SK-N-SH (cell line): ENCODE measurements at regions not wholly inside any gene's neighbourhood (a gene's known extent, or its start where the extent isn't known, plus 50 kb on each side); places are given as distances from the start of the nearest gene placed in this dataset.

Experiments used
- CTCF ChIA-PET: fragments of 300-600, 350-600 bp; formaldehyde crosslinking; extraction: SDS; loops from one replicate; lab custom pipeline; 2021; lab: Yijun Ruan, JAX
- POLR2A ChIA-PET: fragments of 350-600 bp; sonication (Branson Sonifier 250); formaldehyde crosslinking; extraction: SDS; loops from one replicate; lab custom pipeline; 2020; ENCODE audit warnings: antibody characterized with exemption, inconsistent platforms; lab: Yijun Ruan, JAX
- DNase-seq: peaks from one replicate; pipeline ENCODE4 v3.0.0; 2012
- H2AFZ ChIP-seq: fragments of 200-600 bp; sonication (generic); 2 replicates; pipeline ENCODE4 v1.8.1; 2016; ENCODE audit warnings: antibody characterized with exemption, mild to moderate bottlenecking, low read depth
- H3F3A ChIP-seq: fragments of 200-600 bp; sonication (generic); replicated peaks from 2 replicates; pipeline ENCODE3; 2016; ENCODE audit warnings: antibody characterized with exemption, mild to moderate bottlenecking; ENCODE audit not compliant: insufficient read depth
- H3K27ac ChIP-seq, 2 experiments: fragments of 200-500 bp in 1 of 2; fragments of 200-600 bp in 1 of 2; sonication (Bioruptor generic) in 1 of 2; sonication (generic), shearing (Covaris generic) in 1 of 2; 2 replicates each; pipeline versions ENCODE4 v1.5.1 to v1.6.1; 2014 to 2016; ENCODE audit warnings: low read depth in 2 of 2, inconsistent platforms in 1 of 2, low read length in 1 of 2, mild to moderate bottlenecking in 1 of 2, mixed read lengths in 1 of 2
- H3K27me3 ChIP-seq: fragments of 200-600 bp; sonication (generic), shearing (Covaris generic); 2 replicates; pipeline ENCODE4 v1.6.1; 2016; ENCODE audit warnings: mixed run types; ENCODE audit not compliant: insufficient read depth
- H3K36me3 ChIP-seq, 2 experiments: fragments of 200-500 bp in 1 of 2; fragments of 200-600 bp in 1 of 2; sonication (Bioruptor generic) in 1 of 2; sonication (generic) in 1 of 2; replicated peaks in 1 of 2; 2 replicates each; pipeline versions ENCODE3 to v1.5.1; 2014 to 2016; ENCODE audit warnings: low read length in 1 of 2, mild to moderate bottlenecking in 1 of 2; ENCODE audit not compliant: insufficient read depth in 2 of 2, control insufficient read depth in 1 of 2
- H3K4me1 ChIP-seq, 2 experiments: fragments of 200-500 bp in 1 of 2; fragments of 200-600 bp in 1 of 2; sonication (Bioruptor generic) in 1 of 2; sonication (generic), shearing (Covaris generic) in 1 of 2; 2 replicates each; pipeline versions ENCODE4 v1.5.1 to v1.6.1; 2014 to 2016; ENCODE audit warnings: low read depth in 1 of 2, low read length in 1 of 2, mixed run types in 1 of 2; ENCODE audit not compliant: insufficient read depth in 2 of 2, control insufficient read depth in 1 of 2
- H3K4me2 ChIP-seq: fragments of 200-600 bp; sonication (generic), shearing (Covaris generic); 2 replicates; pipeline ENCODE4 v1.6.1; 2017; ENCODE audit warnings: mixed run types
- H3K4me3 ChIP-seq, 2 experiments: fragments of 200-500 bp in 1 of 2; fragments of 200-600 bp in 1 of 2; sonication (Bioruptor generic) in 1 of 2; sonication (generic), shearing (Covaris generic) in 1 of 2; 2 replicates each; pipeline versions ENCODE4 v1.5.1 to v1.8.1; 2014 to 2016; ENCODE audit warnings: low read depth in 2 of 2, inconsistent platforms in 1 of 2, low read length in 1 of 2, mild to moderate bottlenecking in 1 of 2, mixed read lengths in 1 of 2, moderate library complexity in 1 of 2
- H3K79me2 ChIP-seq: fragments of 200-600 bp; sonication (generic); 2 replicates; pipeline ENCODE4 v1.8.1; 2017; ENCODE audit warnings: mild to moderate bottlenecking; ENCODE audit not compliant: insufficient read depth
- H3K9ac ChIP-seq: fragments of 200-600 bp; sonication (generic); 2 replicates; pipeline ENCODE4 v1.6.1; 2017; ENCODE audit warnings: mixed run types
- H3K9me2 ChIP-seq: fragments of 200-600 bp; sonication (generic); 2 replicates; pipeline ENCODE4 v1.6.1; 2017; ENCODE audit warnings: mixed run types
- H3K9me3 ChIP-seq: fragments of 200-600 bp; sonication (generic); 2 replicates; pipeline ENCODE4 v1.6.1; 2017; ENCODE audit warnings: mixed run types, mild to moderate bottlenecking, moderate library complexity
- H4K20me1 ChIP-seq: fragments of 200-600 bp; sonication (generic); 2 replicates; pipeline ENCODE4 v1.6.1; 2017; ENCODE audit warnings: mild to moderate bottlenecking, mixed run types; ENCODE audit not compliant: insufficient read depth
- CTCF ChIP-seq: fragments of 200-600 bp; sonication (generic); IDR thresholded peaks from 2 replicates; pipeline ENCODE4 v1.6.1; 2017; ENCODE audit warnings: antibody characterized with exemption, mild to moderate bottlenecking, moderate library complexity
- EP300 ChIP-seq, 2 experiments: IDR thresholded peaks; 2 replicates each; pipeline versions ENCODE4 v1.4.0 to v1.6.1; 2012; ENCODE audit warnings: borderline replicate concordance in 1 of 2, low read depth in 1 of 2, low read length in 1 of 2
- EZH2phosphoT487 ChIP-seq: fragments of 200-600 bp; sonication (generic); IDR thresholded peaks from 2 replicates; pipeline ENCODE4 v1.6.1; 2017; ENCODE audit warnings: low read depth, mixed run types, mild to moderate bottlenecking, antibody characterized with exemption, moderate library complexity, borderline replicate concordance
- FOSL2 ChIP-seq: IDR thresholded peaks from 2 replicates; pipeline ENCODE4 v1.4.0; 2012; ENCODE audit warnings: low read depth, mild to moderate bottlenecking, moderate library complexity, borderline replicate concordance
- FOXJ3 ChIP-seq: sonication (generic); formaldehyde crosslinking; IDR thresholded peaks from 2 replicates; pipeline ENCODE4 v1.5.1; 2020; ENCODE audit warnings: mild to moderate bottlenecking, missing genetic modification reagents
- MEF2A ChIP-seq: IDR thresholded peaks from 2 replicates; pipeline ENCODE4 v1.4.0; 2012; ENCODE audit warnings: low read depth, borderline replicate concordance
- MXI1 ChIP-seq: IDR thresholded peaks from 2 replicates; pipeline ENCODE4 v1.6.1; 2012; ENCODE audit warnings: mild to moderate bottlenecking, low read depth, low read length, improper control_type of control experiment
- NFIC ChIP-seq: IDR thresholded peaks from 2 replicates; pipeline ENCODE4 v1.4.0; 2012; ENCODE audit warnings: borderline replicate concordance
- POLR2AphosphoS5 ChIP-seq: IDR thresholded peaks from 2 replicates; pipeline ENCODE4 v1.6.1; 2012; ENCODE audit warnings: low read depth, low read length
- REST ChIP-seq: IDR thresholded peaks from 2 replicates; pipeline ENCODE4 v1.6.1; 2012; ENCODE audit warnings: mild to moderate bottlenecking, low read depth, low read length, moderate library complexity
- RFX5 ChIP-seq: IDR thresholded peaks from 2 replicates; pipeline ENCODE4 v1.6.1; 2012; ENCODE audit warnings: mild to moderate bottlenecking, improper control_type of control experiment, low read length
- RXRA ChIP-seq: IDR thresholded peaks from 2 replicates; pipeline ENCODE4 v1.4.0; 2012; ENCODE audit warnings: low read depth, mild to moderate bottlenecking, borderline replicate concordance
- SIN3A ChIP-seq: IDR thresholded peaks from 2 replicates; pipeline ENCODE4 v1.6.1; 2012; ENCODE audit warnings: low read depth, mild to moderate bottlenecking, low read length, moderate library complexity, borderline replicate concordance
- SMC3 ChIP-seq: IDR thresholded peaks from 2 replicates; pipeline ENCODE4 v1.6.1; 2012; ENCODE audit warnings: low read depth, low read length, improper control_type of control experiment
- TAF1 ChIP-seq: IDR thresholded peaks from 2 replicates; pipeline ENCODE4 v1.6.1; 2012; ENCODE audit warnings: low read depth, mild to moderate bottlenecking, low read length, moderate library complexity, borderline replicate concordance
- TCF12 ChIP-seq: IDR thresholded peaks from 2 replicates; pipeline ENCODE4 v1.4.0; 2012
- YY1 ChIP-seq: IDR thresholded peaks from 2 replicates; pipeline ENCODE4 v1.4.0; 2012; ENCODE audit warnings: low read depth, mild to moderate bottlenecking
- WGBS: methylation state at CpG from one replicate; pipeline ENCODE4 v1.1.6; 2017; ENCODE audit warnings: low lambda C conversion rate; 5-methylcytosine and 5-hydroxymethylcytosine counted together
- TF ChIP-seq, protein P1 (sequence below): IDR thresholded peaks from 2 replicates; pipeline ENCODE4 v1.4.0; 2012; ENCODE audit warnings: low read depth, borderline replicate concordance

- Histone ChIP-seq H4K20me1 (no peaks in the 10 kb centered on the region), H3K4me3 (peak overlapping the region in 1 of 2 experiments; percentile 17; a peak in 1 of 4 replicates), H3K4me1 (no peaks in the 10 kb centered on the region), H3K9me3 (peaks cover 14% of the 10 kb centered on the region), H3K27me3 (no peaks in the 10 kb centered on the region), H3F3A (peaks cover 8% of the 10 kb centered on the region), H3K9ac (no peak overlapping the region), H3K4me2 (no peak overlapping the region), H3K79me2 (no peaks in the 10 kb centered on the region), H3K9me2 (no peaks in the 10 kb centered on the region), H3K36me3 (peaks cover 0 to 13% of the 10 kb centered on the region in 2 experiments), H3K27ac (no peak overlapping the region), H2AFZ (no peak overlapping the region)
- DNase-seq = no peak
- CTCF ChIA-PET = no interaction called here
- 85% methylated on average over 1 of the region's 1 CpG for WGBS
- POLR2A ChIA-PET = no interaction called here
- TF ChIP-seq TCF12 = no peak
- TF ChIP-seq CTCF = no peak
- TF ChIP-seq FOSL2 = no peak
- TF ChIP-seq RXRA = no peak
- TF ChIP-seq SMC3 = no peak
- no peak for TF ChIP-seq YY1
- no peak for TF ChIP-seq EP300 (IDR thresholded peaks at IDR 0.05; ENCODE audit: borderline replicate concordance in 1 of 2, low read depth in 1 of 2, low read length in 1 of 2)
- no peak for TF ChIP-seq REST
- TF ChIP-seq RFX5 = no peak
- no peak for TF ChIP-seq TAF1
- TF ChIP-seq FOXJ3 = no peak
- TF ChIP-seq MXI1 = no peak
- no peak for TF ChIP-seq SIN3A
- TF ChIP-seq POLR2AphosphoS5 = no peak
- no peak for TF ChIP-seq MEF2A
- no peak for TF ChIP-seq EZH2phosphoT487
- TF ChIP-seq, protein P1, sequence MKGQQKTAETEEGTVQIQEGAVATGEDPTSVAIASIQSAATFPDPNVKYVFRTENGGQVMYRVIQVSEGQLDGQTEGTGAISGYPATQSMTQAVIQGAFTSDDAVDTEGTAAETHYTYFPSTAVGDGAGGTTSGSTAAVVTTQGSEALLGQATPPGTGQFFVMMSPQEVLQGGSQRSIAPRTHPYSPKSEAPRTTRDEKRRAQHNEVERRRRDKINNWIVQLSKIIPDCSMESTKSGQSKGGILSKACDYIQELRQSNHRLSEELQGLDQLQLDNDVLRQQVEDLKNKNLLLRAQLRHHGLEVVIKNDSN = no peak
- no peak for TF ChIP-seq NFIC
Observed at GRCh38 chr5:98349990-98350365, 423.5 kb upstream of the RGMB start.
